Thyroid gland (tissue), 4 donors: ENCODE measurements at regions not wholly inside any gene's neighbourhood (a gene's known extent, or its start where the extent isn't known, plus 50 kb on each side); places are given as distances from the start of the nearest gene placed in this dataset.

Source experiments
- DNase-seq, 2 donors: peaks; one replicate each; pipeline ENCODE4 v3.0.0-alpha.2; 2019
- H3K27ac ChIP-seq, 3 donors: fragments of 200-600 bp; sonication (generic); 1 replicate in 2 of 3; 2 replicates in 1 of 3; pipeline ENCODE4 v1.5.1; 2016 to 2019; ENCODE audit warnings: mild to moderate bottlenecking in 1 of 3, moderate library complexity in 1 of 3
- H3K27me3 ChIP-seq: fragments of 200-600 bp; sonication (generic); one replicate; pipeline ENCODE4 v1.5.1; 2019
- H3K36me3 ChIP-seq, 2 donors: fragments of 200-600 bp; sonication (generic); one replicate each; pipeline ENCODE4 v1.5.1; 2016 to 2019
- H3K4me1 ChIP-seq, 2 donors: fragments of 200-600 bp; sonication (generic); one replicate each; pipeline ENCODE4 v1.5.1; 2017 to 2019
- H3K4me3 ChIP-seq, 3 donors: fragments of 200-600 bp; sonication (generic); replicated peaks in 1 of 3; 1 replicate in 2 of 3; 2 replicates in 1 of 3; pipeline ENCODE4 v1.5.1; 2016; ENCODE audit warnings: mild to moderate bottlenecking in 1 of 3
- H3K9me3 ChIP-seq: fragments of 200-600 bp; sonication (generic); one replicate; pipeline ENCODE4 v1.5.1; 2017
- POLR2A ChIP-seq, 2 donors: fragments of 450-650 bp; IDR thresholded peaks; one replicate each; pipeline ENCODE4 v1.6.1; 2017; ENCODE audit warnings: antibody characterized with exemption in 2 of 2, mild to moderate bottlenecking in 2 of 2, moderate library complexity in 1 of 2
- WGBS, 2 donors: methylation state at CpG; one replicate each; pipeline ENCODE4 v1.1.5; 2017; 5-methylcytosine and 5-hydroxymethylcytosine counted together
- intact Hi-C: fragments of 100-400 bp; cut with DNase I; formaldehyde crosslinking; loops from one replicate; pipeline ENCODE4 v1.15.1; 2023
- TF ChIP-seq, protein P1 (sequence below), 6 experiments: fragments of 200-600 bp in 3 of 6; fragments of 450-650 bp in 3 of 6; sonication (generic) in 3 of 6; IDR thresholded peaks; one replicate each; pipeline ENCODE4 v1.5.1; 2016 to 2019; ENCODE audit warnings: antibody characterized with exemption in 6 of 6, mild to moderate bottlenecking in 2 of 6, inconsistent platforms in 1 of 6, moderate library complexity in 1 of 6

DNA sequence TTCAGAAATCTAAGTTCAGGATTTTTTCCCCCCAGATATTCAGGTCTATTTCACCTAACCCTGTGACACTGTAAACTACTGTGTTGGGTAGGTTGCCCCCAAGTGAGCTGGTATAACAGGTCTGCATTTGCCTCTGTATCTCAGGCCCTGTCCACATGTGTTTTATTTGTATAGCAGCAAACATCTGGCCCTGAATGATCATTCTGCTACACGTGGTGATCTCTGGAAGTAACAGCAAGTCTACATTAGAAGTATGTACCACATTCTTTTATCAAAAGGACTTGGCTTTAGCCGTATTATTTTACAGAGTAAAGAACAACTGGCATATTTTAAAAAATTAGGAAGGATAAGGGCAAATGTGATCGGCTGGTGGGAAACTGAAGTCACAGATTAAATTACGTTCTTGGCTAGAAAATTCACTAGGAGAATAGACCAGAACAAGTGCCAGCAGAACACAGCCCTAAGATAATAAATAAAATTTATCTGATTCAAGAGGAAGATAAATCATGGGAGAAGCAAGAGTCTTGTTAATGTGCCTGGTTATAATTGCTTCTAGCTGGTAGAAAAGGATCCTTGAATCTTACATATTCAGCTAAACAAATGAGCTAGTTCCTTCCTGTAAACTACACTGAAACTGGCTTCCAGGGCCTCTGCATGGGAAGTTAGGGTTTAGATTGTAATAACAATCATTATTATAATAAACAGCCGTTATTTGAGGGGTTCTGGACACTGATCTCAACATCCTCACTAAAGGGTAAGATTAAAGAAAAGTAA, 192.1 kb downstream of the SAMD5 start:
- Histone ChIP-seq H3K9me3 (no peaks in the 10 kb centered on the region), H3K4me3 (no peak overlapping the region), H3K27ac (no peak overlapping the region), H3K36me3 (no peaks in the 10 kb centered on the region), H3K27me3 (no peaks in the 10 kb centered on the region), H3K4me1 (no peaks in the 10 kb centered on the region)
- WGBS, 2 donors: 50 to 71% methylated on average over 5 of the region's 5 CpGs
- intact Hi-C loops: no loop called here
- DNase-seq: no peak
- TF ChIP-seq, protein P1, sequence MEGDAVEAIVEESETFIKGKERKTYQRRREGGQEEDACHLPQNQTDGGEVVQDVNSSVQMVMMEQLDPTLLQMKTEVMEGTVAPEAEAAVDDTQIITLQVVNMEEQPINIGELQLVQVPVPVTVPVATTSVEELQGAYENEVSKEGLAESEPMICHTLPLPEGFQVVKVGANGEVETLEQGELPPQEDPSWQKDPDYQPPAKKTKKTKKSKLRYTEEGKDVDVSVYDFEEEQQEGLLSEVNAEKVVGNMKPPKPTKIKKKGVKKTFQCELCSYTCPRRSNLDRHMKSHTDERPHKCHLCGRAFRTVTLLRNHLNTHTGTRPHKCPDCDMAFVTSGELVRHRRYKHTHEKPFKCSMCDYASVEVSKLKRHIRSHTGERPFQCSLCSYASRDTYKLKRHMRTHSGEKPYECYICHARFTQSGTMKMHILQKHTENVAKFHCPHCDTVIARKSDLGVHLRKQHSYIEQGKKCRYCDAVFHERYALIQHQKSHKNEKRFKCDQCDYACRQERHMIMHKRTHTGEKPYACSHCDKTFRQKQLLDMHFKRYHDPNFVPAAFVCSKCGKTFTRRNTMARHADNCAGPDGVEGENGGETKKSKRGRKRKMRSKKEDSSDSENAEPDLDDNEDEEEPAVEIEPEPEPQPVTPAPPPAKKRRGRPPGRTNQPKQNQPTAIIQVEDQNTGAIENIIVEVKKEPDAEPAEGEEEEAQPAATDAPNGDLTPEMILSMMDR (IDR thresholded peaks at IDR 0.05): no peak
- no peak for TF ChIP-seq POLR2A (IDR thresholded peaks at IDR 0.05)

DNA sequence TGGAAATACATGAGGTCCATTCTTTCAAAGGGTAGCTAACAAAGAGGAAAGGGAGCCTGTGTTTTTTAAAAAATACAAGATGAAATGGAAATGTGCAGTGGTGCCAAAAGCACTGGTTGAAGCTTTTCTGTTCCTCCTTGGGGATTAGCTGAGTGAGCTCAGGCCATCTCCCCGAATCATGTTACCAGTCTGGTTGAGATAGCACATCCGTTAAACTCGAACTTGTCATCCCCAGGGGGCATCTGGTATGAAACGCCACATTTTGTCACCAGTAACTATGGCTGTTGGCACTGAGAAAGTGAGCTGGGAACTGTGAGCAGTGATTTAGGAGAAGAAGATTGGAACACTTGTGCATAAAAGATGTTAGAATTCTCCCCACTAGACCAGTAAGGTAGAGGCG, 196.2 kb downstream of the SAMD5 start:
- Histone ChIP-seq H3K4me3 (no peak overlapping the region), H3K27me3 (no peaks in the 10 kb centered on the region), H3K9me3 (no peaks in the 10 kb centered on the region), H3K4me1 (peaks cover 0 to 5% of the 10 kb centered on the region in 2 donors), H3K36me3 (no peaks in the 10 kb centered on the region), H3K27ac (no peak overlapping the region)
- TF ChIP-seq, protein P1 (IDR thresholded peaks at IDR 0.05): no peak
- no peak for TF ChIP-seq POLR2A (IDR thresholded peaks at IDR 0.05)
- WGBS, 2 donors: 72 to 77% methylated on average over 5 of the region's 5 CpGs
- intact Hi-C loops: no loop called here
- DNase-seq: no peak

DNA sequence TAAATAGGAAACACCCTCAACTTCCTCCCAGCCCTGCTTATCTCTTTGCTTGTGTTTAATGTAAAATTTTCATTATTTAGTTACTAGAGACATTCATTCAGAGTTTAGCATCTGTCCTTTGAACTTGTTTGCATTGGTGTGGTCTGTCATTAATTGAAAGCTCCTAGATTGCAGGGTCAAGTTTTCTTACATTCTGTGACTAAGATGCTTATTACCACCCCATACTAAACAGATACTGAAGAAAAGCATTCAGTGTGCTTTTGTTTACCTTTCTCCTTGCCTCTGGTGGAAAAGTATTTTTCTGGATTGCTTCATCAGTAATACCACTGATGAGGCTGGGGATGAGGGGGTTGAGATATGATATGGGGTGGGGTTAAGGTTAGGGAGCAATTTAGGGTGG, 199.0 kb downstream of the SAMD5 start:
- TF ChIP-seq, protein P1 (IDR thresholded peaks at IDR 0.05): no peak
- TF ChIP-seq POLR2A (IDR thresholded peaks at IDR 0.05): no peak
- no peaks in the 10 kb centered on the region for H3K36me3 ChIP-seq
- H3K27ac ChIP-seq: no peak overlapping the region
- H3K27me3 ChIP-seq: no peaks in the 10 kb centered on the region
- peaks cover 0 to 5% of the 10 kb centered on the region in 2 donors for H3K4me1 ChIP-seq
- no peaks in the 10 kb centered on the region for H3K9me3 ChIP-seq
- intact Hi-C loops: no loop called here
- no peak overlapping the region for H3K4me3 ChIP-seq
- DNase-seq: no peak

DNA sequence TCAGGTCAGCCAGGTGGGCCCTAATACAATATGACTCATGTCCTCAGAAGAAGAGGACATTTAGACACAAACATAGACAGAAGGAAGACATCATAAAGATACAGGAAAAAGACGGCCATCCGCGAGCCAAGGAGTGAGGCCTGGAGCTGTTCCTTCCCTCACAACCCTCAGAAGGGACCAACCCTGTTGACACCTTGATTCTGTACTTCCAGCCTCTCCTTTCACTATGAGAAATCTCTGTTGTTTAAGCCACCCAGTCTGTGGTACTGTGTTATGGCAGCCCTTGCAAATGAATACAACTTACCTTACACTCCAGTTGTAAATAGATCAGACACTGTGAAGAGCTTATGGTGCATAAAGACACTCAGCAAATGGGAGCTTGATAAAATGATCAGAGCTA, 199.7 kb downstream of the SAMD5 start:
- Histone ChIP-seq H3K9me3 (no peaks in the 10 kb centered on the region), H3K4me1 (peaks cover 0 to 5% of the 10 kb centered on the region in 2 donors), H3K27me3 (no peaks in the 10 kb centered on the region), H3K4me3 (no peak overlapping the region), H3K27ac (no peak overlapping the region), H3K36me3 (no peaks in the 10 kb centered on the region)
- 94 to 97% methylated on average over 3 of the region's 3 CpGs for WGBS, 2 donors
- intact Hi-C loops: no loop called here
- DNase-seq: no peak
- TF ChIP-seq, protein P1 (IDR thresholded peaks at IDR 0.05): no peak
- TF ChIP-seq POLR2A (IDR thresholded peaks at IDR 0.05): no peak

DNA sequence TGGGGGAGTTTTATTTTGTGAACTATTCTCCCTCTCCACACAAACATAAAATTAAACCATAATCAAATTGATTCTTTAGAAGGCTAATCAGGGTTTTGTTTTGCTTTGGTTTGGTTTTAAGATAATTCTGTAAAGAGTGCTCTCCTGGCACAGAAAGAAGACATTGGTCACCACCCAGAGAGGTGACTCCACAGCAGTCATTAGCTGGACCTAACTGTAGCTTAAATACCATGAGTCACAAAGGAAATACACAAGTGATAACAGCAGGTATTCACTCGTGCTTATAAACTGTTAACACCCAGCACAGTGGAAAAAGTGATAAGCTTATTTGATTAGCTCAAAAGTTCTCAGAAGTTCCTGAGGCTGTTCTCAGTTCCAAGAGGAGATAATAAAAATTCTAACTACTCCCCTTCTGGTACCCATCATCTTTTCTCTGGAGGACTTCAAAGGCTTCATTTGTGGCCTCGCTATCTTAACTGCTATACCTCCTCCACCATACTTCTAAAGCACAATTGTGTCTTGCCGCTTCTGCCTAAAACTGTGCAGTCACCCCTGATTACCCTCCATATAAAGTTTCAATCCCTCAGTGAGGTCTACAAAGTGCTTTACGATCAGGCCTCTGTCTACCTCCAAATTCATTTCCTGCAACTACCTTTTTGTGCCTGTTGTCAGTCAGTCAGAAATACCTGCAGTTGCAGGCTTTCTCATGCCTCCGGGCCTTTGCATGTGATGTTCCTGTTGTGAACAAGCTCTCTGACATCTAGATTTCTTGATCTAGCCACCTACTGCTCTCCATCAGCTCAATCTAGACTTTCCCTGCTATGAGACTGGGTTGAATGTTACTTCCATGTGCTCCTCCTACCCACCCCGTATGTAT, 201.1 kb downstream of the SAMD5 start:
- Histone ChIP-seq H3K27me3 (no peaks in the 10 kb centered on the region), H3K9me3 (no peaks in the 10 kb centered on the region), H3K36me3 (no peaks in the 10 kb centered on the region), H3K4me3 (no peak overlapping the region), H3K27ac (no peak overlapping the region), H3K4me1 (peaks cover 0 to 5% of the 10 kb centered on the region in 2 donors)
- DNase-seq: no peak
- intact Hi-C loops: no loop called here
- TF ChIP-seq, protein P1 (IDR thresholded peaks at IDR 0.05): no peak
- 84 to 87% methylated on average over 6 of the region's 6 CpGs for WGBS, 2 donors
